A204.1 (cell line): ENCODE measurements at regions not wholly inside any gene's neighbourhood (a gene's known extent, or its start where the extent isn't known, plus 50 kb on each side); places are given as distances from the start of the nearest gene placed in this dataset.
"Not testable (repeated sequence)": the region's sequence is repeated elsewhere in the genome, so short reads cannot be mapped to it uniquely, and the experiment has no call there.

Experiments
- FAIRE-seq: peaks from 2 replicates; lab custom pipeline; 2012; peaks lifted over from hg19 to GRCh38; lab: Jason Lieb, UNC

- no peak for FAIRE-seq
Measured at GRCh38 chr6:117761610-117762009, 86.3 kb downstream of the NUS1 start.

DNA sequence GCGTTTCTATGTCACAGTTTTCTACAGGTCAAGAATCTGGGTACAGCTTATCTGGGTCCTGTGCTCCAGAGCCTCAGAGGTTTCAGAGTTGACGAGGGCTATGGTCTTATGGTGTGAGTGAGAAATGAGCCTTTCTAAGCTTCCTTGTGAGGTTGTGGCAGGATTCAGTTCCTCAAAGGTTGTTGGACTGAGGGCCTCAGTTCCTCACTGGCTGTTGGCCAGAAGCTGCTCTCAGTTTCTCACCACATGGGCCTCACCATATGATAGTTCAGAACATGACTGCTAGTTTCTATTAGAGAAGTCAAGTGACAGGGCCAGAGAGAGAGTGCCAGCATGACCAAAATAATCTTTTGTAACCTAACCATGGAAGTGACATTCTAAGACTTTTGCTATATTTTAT, 96.1 kb downstream of the NUS1 start:
- no peak for FAIRE-seq

- FAIRE-seq, result no peak
Measured at GRCh38 chr6:117776441-117776840, 101.2 kb downstream of the NUS1 start.

GRCh38 chr6:117781550-117781949, 106.3 kb downstream of the NUS1 start:
- no peak for FAIRE-seq

DNA sequence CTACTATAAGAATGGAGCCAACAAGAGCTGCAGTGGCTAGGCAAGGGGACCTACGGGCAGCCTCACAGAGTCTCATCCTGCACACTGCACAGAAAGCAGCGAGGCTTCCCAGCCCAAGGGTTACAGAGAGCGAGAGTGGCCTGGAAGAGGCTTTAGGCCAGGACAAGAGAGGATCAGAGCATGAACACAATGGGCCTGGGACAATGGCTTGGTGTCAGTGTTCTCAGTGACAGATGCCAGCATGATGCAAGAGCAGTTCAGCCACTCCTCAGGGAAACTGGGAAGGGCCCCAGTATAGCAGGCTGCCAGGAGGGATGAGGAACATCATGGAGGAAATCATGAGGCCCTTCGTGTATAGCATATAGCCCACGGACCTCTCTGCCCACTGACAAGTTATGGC, 108.0 kb downstream of the NUS1 start:
- FAIRE-seq, result no peak

GRCh38 chr6:117791012-117791411, 115.7 kb downstream of the NUS1 start:
- no peak for FAIRE-seq

- no peak for FAIRE-seq
Measured at GRCh38 chr6:117795234-117795633, 111.8 kb upstream of the SLC35F1 start.

GRCh38 chr6:117798819-117799218, 108.2 kb upstream of the SLC35F1 start:
- FAIRE-seq, result not testable (repeated sequence)

GRCh38 chr6:117810269-117810668, 96.8 kb upstream of the SLC35F1 start:
- no peak for FAIRE-seq

GRCh38 chr6:117817499-117817898, 89.6 kb upstream of the SLC35F1 start:
- FAIRE-seq, result no peak

DNA sequence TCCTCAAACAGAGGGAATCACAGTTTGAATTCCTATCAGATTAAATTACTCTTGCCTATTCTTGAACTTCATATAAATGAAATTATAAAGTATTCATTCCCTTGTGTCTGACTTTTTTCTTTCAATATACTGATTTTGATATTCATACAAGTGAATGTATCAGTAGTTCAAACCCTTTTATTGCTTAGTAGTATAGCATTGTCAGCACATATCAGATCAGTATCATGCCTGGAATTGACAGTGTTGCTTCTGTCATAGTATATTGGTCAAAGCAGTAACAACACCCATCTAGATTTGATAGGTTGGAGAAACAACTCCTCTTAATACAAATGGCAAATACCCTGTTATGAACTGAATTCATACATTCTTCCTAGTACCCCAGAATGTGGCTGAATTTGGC, 89.1 kb upstream of the SLC35F1 start:
- no peak for FAIRE-seq

- no peak for FAIRE-seq
Measured at GRCh38 chr6:117818449-117818848, 88.6 kb upstream of the SLC35F1 start.

- FAIRE-seq, result peak; percentile 43
Measured at GRCh38 chr6:117829594-117830319, 77.3 kb upstream of the SLC35F1 start.

GRCh38 chr6:117837261-117837660, 69.8 kb upstream of the SLC35F1 start:
- FAIRE-seq, result no peak

DNA sequence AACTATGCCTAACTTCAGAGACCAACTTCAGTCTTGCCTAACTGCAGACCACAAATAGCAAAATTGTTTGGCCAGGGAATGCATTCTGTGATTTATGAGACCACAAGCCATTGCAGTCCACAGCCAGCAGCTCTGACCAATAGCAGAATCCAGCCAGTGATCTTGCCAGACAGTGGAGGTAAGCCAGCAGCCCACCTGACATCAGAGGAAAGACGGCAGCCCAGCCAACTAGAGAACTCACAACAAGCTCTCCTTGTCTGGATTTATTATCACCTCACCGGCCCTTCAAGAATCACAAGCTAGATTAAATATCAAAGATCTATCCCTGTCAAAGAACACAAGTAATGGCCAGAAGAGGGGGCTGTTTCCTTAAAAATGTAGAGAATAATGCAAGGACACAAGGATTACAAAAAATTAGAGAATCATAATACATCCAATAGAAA, 66.5 kb upstream of the SLC35F1 start:
- peak; percentile 88 for FAIRE-seq

DNA sequence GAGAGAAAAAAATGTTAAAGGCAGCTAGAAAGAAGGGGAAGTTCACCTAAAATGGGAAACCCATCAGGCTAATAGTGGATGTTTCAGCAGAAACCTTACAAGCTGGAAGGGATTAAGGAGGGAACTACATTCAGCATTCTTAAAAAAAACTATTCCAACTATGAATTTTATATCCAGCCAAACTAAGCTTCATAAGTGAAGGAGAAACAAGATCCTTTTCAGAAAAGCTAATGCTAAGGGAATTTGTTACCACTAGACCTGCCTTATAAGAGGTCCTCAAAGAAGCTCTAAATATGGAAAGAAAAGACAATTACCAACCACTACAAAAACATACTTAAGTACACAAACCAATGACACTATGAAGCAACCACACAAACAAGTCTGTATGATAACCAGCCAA, 59.2 kb upstream of the SLC35F1 start:
- FAIRE-seq, result no peak

DNA sequence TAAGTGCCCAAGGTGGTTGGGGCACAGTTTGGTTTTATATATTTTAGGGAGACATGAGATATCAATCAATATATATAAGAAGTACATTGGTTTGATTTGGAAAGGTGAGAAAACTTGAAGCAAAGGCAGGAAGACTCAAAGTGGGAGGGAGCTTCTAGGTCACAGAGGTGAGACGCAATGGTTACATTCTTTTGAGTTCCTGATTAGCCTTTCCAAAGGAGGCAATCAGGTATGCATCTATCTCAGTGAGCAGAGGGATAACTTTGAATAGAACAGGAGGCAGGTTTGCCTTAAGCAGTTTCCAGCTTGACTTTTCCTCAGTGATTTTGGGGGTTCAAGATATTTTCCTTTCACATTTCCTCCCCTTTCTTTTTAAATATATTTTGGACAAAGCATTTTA, 58.0 kb upstream of the SLC35F1 start:
- no peak for FAIRE-seq
